ENCODE measurements at regions not wholly inside any gene's neighbourhood (a gene's known extent, or its start where the extent isn't known, plus 50 kb on each side); places are given as distances from the start of the nearest gene placed in this dataset.

- Mint-ChIP-seq H3K27me3 (ENCODE audit: low read depth) (peaks cover 15% of the 10 kb centered on the region), H3K4me3 (no peak overlapping the region), H3K27ac (no peak overlapping the region), H3K9me3 (ENCODE audit: insufficient read depth) (no peaks in the 10 kb centered on the region), H3K4me1 (ENCODE audit: low read depth) (peaks cover 7% of the 10 kb centered on the region), H3K36me3 (ENCODE audit: low read depth) (no peaks in the 10 kb centered on the region)
- ChIA-PET POLR2A (no interaction called here), CTCF (no interaction called here)
- DNase-seq (no peak), ATAC-seq (no peak)
These were observed 117.5 kb upstream of the GALNT2 start for GRCh38 chr1:229949500-229949899.

DNA sequence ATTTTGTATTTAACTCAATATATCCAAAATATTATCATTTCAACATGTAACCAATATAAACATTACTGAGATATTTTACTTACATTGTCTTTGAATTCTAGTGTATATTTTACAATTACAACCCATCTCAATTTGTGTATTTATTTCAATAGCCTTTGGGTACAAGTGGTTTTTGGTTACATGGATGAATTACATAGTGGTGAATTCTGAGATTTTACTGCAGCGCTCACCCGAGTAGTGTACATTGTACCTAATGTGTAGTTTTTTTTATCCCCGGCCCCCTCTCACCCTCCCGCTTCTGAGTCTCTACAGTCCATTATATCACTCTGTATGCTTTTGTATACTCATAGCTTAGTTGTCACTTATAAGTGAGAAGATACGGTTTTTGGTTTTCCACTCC lies 117.0 kb upstream of the GALNT2 start:
- H3K27me3 Mint-ChIP-seq (ENCODE audit: low read depth) = peaks cover 15% of the 10 kb centered on the region
- no peak for ATAC-seq
- peaks cover 7% of the 10 kb centered on the region for H3K4me1 Mint-ChIP-seq (ENCODE audit: low read depth)
- POLR2A ChIA-PET = no interaction called here
- H3K9me3 Mint-ChIP-seq (ENCODE audit: insufficient read depth) = no peaks in the 10 kb centered on the region
- H3K27ac Mint-ChIP-seq = no peak overlapping the region
- no peak for DNase-seq
- CTCF ChIA-PET = no interaction called here
- H3K4me3 Mint-ChIP-seq = no peak overlapping the region
- H3K36me3 Mint-ChIP-seq (ENCODE audit: low read depth) = no peaks in the 10 kb centered on the region

DNA sequence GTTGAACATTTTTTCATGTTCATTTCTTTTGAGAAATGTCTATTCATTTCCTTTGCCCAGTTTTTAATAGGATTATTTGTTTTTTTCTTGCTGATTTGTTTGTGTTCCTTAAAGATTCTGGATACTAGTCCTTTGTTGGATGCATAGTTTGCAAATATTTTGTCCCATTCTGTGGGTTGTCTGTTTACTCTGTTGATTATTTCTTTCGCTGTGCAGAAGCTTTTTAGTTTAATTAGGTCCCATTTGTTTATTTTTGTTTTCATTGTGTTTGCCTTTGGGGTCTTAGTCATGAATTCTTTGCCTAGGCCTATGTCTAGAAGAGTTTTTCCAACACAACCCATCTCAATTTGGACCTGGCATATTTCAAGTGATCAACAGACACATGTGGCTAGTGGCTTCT lies 116.1 kb upstream of the GALNT2 start:
- no peaks in the 10 kb centered on the region for H3K36me3 Mint-ChIP-seq (ENCODE audit: low read depth)
- no peak overlapping the region for H3K4me3 Mint-ChIP-seq
- ATAC-seq (no peak), DNase-seq (no peak)
- H3K27ac Mint-ChIP-seq = no peak overlapping the region
- peaks cover 7% of the 10 kb centered on the region for H3K4me1 Mint-ChIP-seq (ENCODE audit: low read depth)
- no peaks in the 10 kb centered on the region for H3K9me3 Mint-ChIP-seq (ENCODE audit: insufficient read depth)
- peaks cover 15% of the 10 kb centered on the region for H3K27me3 Mint-ChIP-seq (ENCODE audit: low read depth)
- CTCF ChIA-PET = no interaction called here
- POLR2A ChIA-PET = no interaction called here

- no peak for DNase-seq
- H3K27me3 Mint-ChIP-seq (ENCODE audit: low read depth) = peaks cover 15% of the 10 kb centered on the region
- H3K9me3 Mint-ChIP-seq (ENCODE audit: insufficient read depth) = no peaks in the 10 kb centered on the region
- ATAC-seq = no peak
- POLR2A ChIA-PET = interaction anchor here (0.6 kb wide), 1 partner anchor 303 kb away, joined by 3 read pairs; no protein-coding TSS in a partner anchor
- H3K36me3 Mint-ChIP-seq (ENCODE audit: low read depth) = no peaks in the 10 kb centered on the region
- CTCF ChIA-PET = no interaction called here
- no peak overlapping the region for H3K27ac Mint-ChIP-seq
- no peak overlapping the region for H3K4me3 Mint-ChIP-seq
- H3K4me1 Mint-ChIP-seq (ENCODE audit: low read depth) = peaks cover 7% of the 10 kb centered on the region
These were observed 115.0 kb upstream of the GALNT2 start for GRCh38 chr1:229951856-229952534.

- H3K9me3 Mint-ChIP-seq (ENCODE audit: insufficient read depth) = peaks cover 8% of the 10 kb centered on the region
- H3K27ac Mint-ChIP-seq = no peak overlapping the region
- CTCF ChIA-PET = no interaction called here
- H3K4me3 Mint-ChIP-seq = no peak overlapping the region
- peaks cover 19% of the 10 kb centered on the region for H3K27me3 Mint-ChIP-seq (ENCODE audit: low read depth)
- H3K36me3 Mint-ChIP-seq (ENCODE audit: low read depth) = peaks cover 4% of the 10 kb centered on the region
- POLR2A ChIA-PET = interaction anchor here (0.6 kb wide), 1 partner anchor 302 kb away, joined by 3 read pairs; no protein-coding TSS in a partner anchor
- H3K4me1 Mint-ChIP-seq (ENCODE audit: low read depth) = peaks cover 7% of the 10 kb centered on the region
- ATAC-seq (no peak), DNase-seq (no peak)
These were observed 114.1 kb upstream of the GALNT2 start for GRCh38 chr1:229952670-229953520.

- CTCF ChIA-PET = no interaction called here
- DNase-seq = no peak
- H3K4me1 Mint-ChIP-seq (ENCODE audit: low read depth) = peaks cover 7% of the 10 kb centered on the region
- H3K36me3 Mint-ChIP-seq (ENCODE audit: low read depth) = peaks cover 4% of the 10 kb centered on the region
- no peak overlapping the region for H3K4me3 Mint-ChIP-seq
- POLR2A ChIA-PET = no interaction called here
- ATAC-seq = no peak
- peaks cover 14% of the 10 kb centered on the region for H3K9me3 Mint-ChIP-seq (ENCODE audit: insufficient read depth)
- no peak overlapping the region for H3K27ac Mint-ChIP-seq
- peaks cover 18% of the 10 kb centered on the region for H3K27me3 Mint-ChIP-seq (ENCODE audit: low read depth)
These were observed 113.2 kb upstream of the GALNT2 start for GRCh38 chr1:229953736-229954326.

- CTCF ChIA-PET = no interaction called here
- H3K27me3 Mint-ChIP-seq (ENCODE audit: low read depth) = peaks cover 16% of the 10 kb centered on the region
- no peak overlapping the region for H3K4me3 Mint-ChIP-seq
- no peak overlapping the region for H3K27ac Mint-ChIP-seq
- ATAC-seq = no peak
- H3K4me1 Mint-ChIP-seq (ENCODE audit: low read depth) = no peaks in the 10 kb centered on the region
- no peak for DNase-seq
- no peaks in the 10 kb centered on the region for H3K36me3 Mint-ChIP-seq (ENCODE audit: low read depth)
- no peaks in the 10 kb centered on the region for H3K9me3 Mint-ChIP-seq (ENCODE audit: insufficient read depth)
- POLR2A ChIA-PET = no interaction called here
These were observed 102.8 kb upstream of the GALNT2 start for GRCh38 chr1:229964281-229964680.

- ATAC-seq = no peak
- Mint-ChIP-seq H3K36me3 (ENCODE audit: low read depth) (no peaks in the 10 kb centered on the region), H3K4me3 (no peak overlapping the region), H3K27me3 (ENCODE audit: low read depth) (peaks cover 17% of the 10 kb centered on the region), H3K27ac (no peak overlapping the region), H3K9me3 (ENCODE audit: insufficient read depth) (no peaks in the 10 kb centered on the region), H3K4me1 (ENCODE audit: low read depth) (no peaks in the 10 kb centered on the region)
- POLR2A ChIA-PET = no interaction called here
- DNase-seq = no peak
- CTCF ChIA-PET = no interaction called here
These were observed 96.3 kb upstream of the GALNT2 start for GRCh38 chr1:229970714-229971113.

DNA sequence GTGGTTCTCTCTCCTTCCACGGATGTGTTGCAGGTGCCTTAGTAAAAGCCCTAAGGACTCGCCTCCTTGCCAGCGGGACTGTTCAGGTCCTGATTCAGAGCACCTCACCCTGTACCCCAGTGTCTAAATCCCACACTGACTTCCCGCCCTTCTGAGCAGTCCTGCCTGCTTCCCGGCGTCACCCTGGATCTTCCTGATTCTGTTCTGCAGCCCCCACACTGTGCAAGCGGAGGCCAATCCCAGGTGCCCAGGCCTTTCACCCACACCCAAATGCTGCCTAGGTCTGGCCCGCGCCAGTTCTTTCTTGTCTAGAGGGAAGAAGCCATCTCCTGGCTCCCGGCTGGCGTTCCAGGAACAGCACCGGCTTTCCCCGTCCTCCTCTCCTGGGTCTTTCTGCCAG lies 95.9 kb upstream of the GALNT2 start:
- POLR2A ChIA-PET = no interaction called here
- no peaks in the 10 kb centered on the region for H3K4me1 Mint-ChIP-seq (ENCODE audit: low read depth)
- no peak overlapping the region for H3K4me3 Mint-ChIP-seq
- no peaks in the 10 kb centered on the region for H3K9me3 Mint-ChIP-seq (ENCODE audit: insufficient read depth)
- CTCF ChIA-PET = no interaction called here
- ATAC-seq (no peak), DNase-seq (no peak)
- H3K27me3 Mint-ChIP-seq (ENCODE audit: low read depth) = peaks cover 16% of the 10 kb centered on the region
- no peak overlapping the region for H3K27ac Mint-ChIP-seq
- no peaks in the 10 kb centered on the region for H3K36me3 Mint-ChIP-seq (ENCODE audit: low read depth)

DNA sequence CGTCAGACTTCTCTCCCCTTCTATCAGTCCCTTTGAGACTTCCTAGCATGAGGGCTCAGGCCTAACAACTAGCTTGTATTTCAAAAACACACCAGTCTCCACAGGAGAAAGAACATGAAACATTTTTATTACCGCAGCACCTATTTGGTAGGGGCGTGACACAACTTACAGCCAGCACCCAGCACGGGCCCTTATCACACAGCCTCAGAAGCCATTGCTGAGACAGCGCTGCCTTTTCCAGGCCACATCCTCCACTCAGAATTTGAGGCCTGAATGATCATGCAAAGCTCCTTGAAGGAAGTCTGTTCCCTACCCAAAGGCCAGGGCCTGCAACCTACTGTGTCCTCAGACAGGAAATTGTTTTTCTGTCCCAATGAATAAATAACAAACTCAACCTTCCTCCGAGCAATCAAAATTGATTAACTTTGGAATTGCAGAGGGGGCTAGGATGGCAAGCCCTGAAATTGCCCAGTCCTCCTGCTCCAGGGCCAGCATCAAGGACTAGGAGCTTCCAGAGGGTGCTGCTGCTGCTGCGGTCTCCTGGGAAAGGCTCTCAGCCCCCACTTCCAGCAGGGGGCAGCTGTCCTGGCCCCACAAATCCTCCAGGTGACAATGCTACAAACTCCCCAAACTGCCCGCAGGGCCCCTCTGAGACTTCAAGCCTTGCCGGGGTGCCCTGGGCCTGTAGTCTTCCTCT lies 94.3 kb upstream of the GALNT2 start:
- H3K27ac Mint-ChIP-seq = no peak overlapping the region
- ChIA-PET CTCF (no interaction called here), POLR2A (no interaction called here)
- no peaks in the 10 kb centered on the region for H3K4me1 Mint-ChIP-seq (ENCODE audit: low read depth)
- H3K36me3 Mint-ChIP-seq (ENCODE audit: low read depth) = no peaks in the 10 kb centered on the region
- H3K27me3 Mint-ChIP-seq (ENCODE audit: low read depth) = peaks cover 16% of the 10 kb centered on the region
- no peaks in the 10 kb centered on the region for H3K9me3 Mint-ChIP-seq (ENCODE audit: insufficient read depth)
- ATAC-seq (no peak), DNase-seq (no peak)
- H3K4me3 Mint-ChIP-seq = no peak overlapping the region

GRCh38 chr1:229973297-229973612 lies 93.8 kb upstream of the GALNT2 start:
- Mint-ChIP-seq H3K36me3 (ENCODE audit: low read depth) (no peaks in the 10 kb centered on the region), H3K27ac (no peak overlapping the region), H3K4me1 (ENCODE audit: low read depth) (no peaks in the 10 kb centered on the region), H3K9me3 (ENCODE audit: insufficient read depth) (no peaks in the 10 kb centered on the region), H3K4me3 (no peak overlapping the region), H3K27me3 (ENCODE audit: low read depth) (peaks cover 16% of the 10 kb centered on the region)
- DNase-seq (no peak), ATAC-seq (no peak)
- POLR2A ChIA-PET = no interaction called here
- CTCF ChIA-PET = no interaction called here

DNA sequence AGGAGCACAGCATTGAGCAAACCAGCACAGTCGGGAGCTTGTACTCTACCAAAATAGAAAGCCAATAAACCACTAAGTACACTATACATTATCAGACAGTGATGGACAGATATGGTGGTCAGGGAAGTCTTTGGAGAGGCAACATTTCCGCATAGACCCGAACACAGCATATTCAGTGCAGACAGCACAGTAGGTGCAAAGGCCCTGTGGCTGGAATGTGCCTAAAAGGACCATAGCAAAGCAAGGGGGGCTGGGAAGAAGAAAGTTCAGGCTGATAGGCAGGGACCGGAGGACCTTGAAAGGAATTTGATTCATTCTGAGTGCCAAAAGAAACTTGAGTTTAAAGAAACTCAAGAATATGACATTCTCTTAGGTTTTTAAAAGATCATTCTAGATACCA lies 92.0 kb upstream of the GALNT2 start:
- H3K36me3 Mint-ChIP-seq (ENCODE audit: low read depth) = no peaks in the 10 kb centered on the region
- peaks cover 16% of the 10 kb centered on the region for H3K27me3 Mint-ChIP-seq (ENCODE audit: low read depth)
- ATAC-seq (no peak), DNase-seq (no peak)
- CTCF ChIA-PET = no interaction called here
- H3K4me3 Mint-ChIP-seq = no peak overlapping the region
- no peaks in the 10 kb centered on the region for H3K9me3 Mint-ChIP-seq (ENCODE audit: insufficient read depth)
- no peak overlapping the region for H3K27ac Mint-ChIP-seq
- POLR2A ChIA-PET = no interaction called here
- no peaks in the 10 kb centered on the region for H3K4me1 Mint-ChIP-seq (ENCODE audit: low read depth)

Measured in activated CD8-positive, alpha-beta T cell treated with anti-CD3 and anti-CD28 coated beads, Interleukin-2, amount 10 ng/mL, durations not matched to agents 7 days and 5 days (primary cell).